ENCODE measurements at regions not wholly inside any gene's neighbourhood (a gene's known extent, or its start where the extent isn't known, plus 50 kb on each side); places are given as distances from the start of the nearest gene placed in this dataset.

DNA sequence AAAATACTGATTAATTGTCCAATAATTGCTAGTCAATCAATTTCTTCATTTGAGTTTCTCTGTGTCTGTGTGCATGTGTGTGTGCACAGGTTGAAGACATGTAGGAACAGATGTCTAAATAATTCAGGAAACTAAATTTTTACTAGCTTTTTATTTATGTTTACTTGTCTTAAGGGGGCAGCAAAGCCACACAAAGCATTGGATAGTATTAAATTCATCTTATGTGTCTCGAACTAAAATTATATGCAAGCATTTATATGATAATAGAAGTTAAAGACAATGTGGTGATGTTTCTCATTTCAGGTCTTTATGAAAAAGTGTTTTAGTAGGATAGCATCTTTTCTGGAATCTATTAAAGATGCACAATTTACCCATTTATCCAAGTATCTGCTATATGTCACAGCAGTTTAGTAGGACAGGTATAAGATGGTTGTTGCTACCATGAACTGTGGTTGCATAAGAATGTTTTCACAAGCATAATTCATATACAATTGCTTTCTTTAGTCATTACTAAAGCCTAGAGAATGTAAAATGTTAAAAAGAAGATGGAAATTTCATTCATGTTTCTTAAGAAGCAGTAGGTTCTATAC is 784.6 kb upstream of the NUDT12 start:
- TF ChIP-seq, protein P1, sequence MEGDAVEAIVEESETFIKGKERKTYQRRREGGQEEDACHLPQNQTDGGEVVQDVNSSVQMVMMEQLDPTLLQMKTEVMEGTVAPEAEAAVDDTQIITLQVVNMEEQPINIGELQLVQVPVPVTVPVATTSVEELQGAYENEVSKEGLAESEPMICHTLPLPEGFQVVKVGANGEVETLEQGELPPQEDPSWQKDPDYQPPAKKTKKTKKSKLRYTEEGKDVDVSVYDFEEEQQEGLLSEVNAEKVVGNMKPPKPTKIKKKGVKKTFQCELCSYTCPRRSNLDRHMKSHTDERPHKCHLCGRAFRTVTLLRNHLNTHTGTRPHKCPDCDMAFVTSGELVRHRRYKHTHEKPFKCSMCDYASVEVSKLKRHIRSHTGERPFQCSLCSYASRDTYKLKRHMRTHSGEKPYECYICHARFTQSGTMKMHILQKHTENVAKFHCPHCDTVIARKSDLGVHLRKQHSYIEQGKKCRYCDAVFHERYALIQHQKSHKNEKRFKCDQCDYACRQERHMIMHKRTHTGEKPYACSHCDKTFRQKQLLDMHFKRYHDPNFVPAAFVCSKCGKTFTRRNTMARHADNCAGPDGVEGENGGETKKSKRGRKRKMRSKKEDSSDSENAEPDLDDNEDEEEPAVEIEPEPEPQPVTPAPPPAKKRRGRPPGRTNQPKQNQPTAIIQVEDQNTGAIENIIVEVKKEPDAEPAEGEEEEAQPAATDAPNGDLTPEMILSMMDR (optimal IDR thresholded peaks at IDR 0.05 in 1 of 3, IDR thresholded peaks at IDR 0.05 in 1 of 3, conservative IDR thresholded peaks at IDR 0.05 in 1 of 3; ENCODE audit: extremely low read depth in 1 of 3, insufficient read depth in 2 of 3, low read length in 3 of 3): no peak
- TF ChIP-seq EZH2 (IDR thresholded peaks at IDR 0.05; ENCODE audit: low read length): no peak
